Liver (tissue), 8 donors: ENCODE measurements at regions not wholly inside any gene's neighbourhood (a gene's known extent, or its start where the extent isn't known, plus 50 kb on each side); places are given as distances from the start of the nearest gene placed in this dataset.
"Not testable (repeated sequence)": the region's sequence is repeated elsewhere in the genome, so short reads cannot be mapped to it uniquely, and the experiment has no call there.

ENCODE experiments used
- DNase-seq: peaks from one replicate; pipeline ENCODE4 v3.0.0-alpha.2; 2017; ENCODE audit warnings: low spot score
- H3K27ac ChIP-seq, 2 donors: one replicate each; pipeline ENCODE4 v1.7.0; 2013; ENCODE audit warnings: inconsistent platforms in 2 of 2, low read length in 2 of 2, control low read depth in 1 of 2, low read depth in 1 of 2, mild to moderate bottlenecking in 1 of 2
- H3K27me3 ChIP-seq, 4 donors: one replicate each; pipeline versions ENCODE4 v1.6.1 to v1.7.0; 2013; ENCODE audit warnings: low read length in 3 of 4, inconsistent platforms in 1 of 4, mild to moderate bottlenecking in 1 of 4, moderate library complexity in 1 of 4; ENCODE audit not compliant: control insufficient read depth in 4 of 4, insufficient read depth in 4 of 4
- H3K36me3 ChIP-seq, 4 donors: one replicate each; pipeline versions ENCODE4 v1.6.1 to v1.7.0; 2013; ENCODE audit warnings: low read length in 3 of 4, mild to moderate bottlenecking in 3 of 4, low read depth in 1 of 4, moderate library complexity in 1 of 4; ENCODE audit not compliant: control insufficient read depth in 4 of 4, insufficient read depth in 3 of 4
- H3K4me1 ChIP-seq, 4 donors: one replicate each; pipeline versions ENCODE4 v1.6.1 to v1.7.0; 2013; ENCODE audit warnings: low read length in 3 of 4, mild to moderate bottlenecking in 3 of 4, moderate library complexity in 1 of 4; ENCODE audit not compliant: control insufficient read depth in 4 of 4, insufficient read depth in 4 of 4
- H3K4me3 ChIP-seq, 3 donors: one replicate each; pipeline versions ENCODE4 v1.6.1 to v1.7.0; 2013; ENCODE audit warnings: low read length in 3 of 3, control low read depth in 1 of 3, low read depth in 1 of 3, mild to moderate bottlenecking in 1 of 3
- H3K9ac ChIP-seq, 2 donors: one replicate each; pipeline ENCODE4 v1.7.0; 2013; ENCODE audit warnings: low read length in 2 of 2, mild to moderate bottlenecking in 2 of 2, moderate library complexity in 2 of 2, control low read depth in 1 of 2, low read depth in 1 of 2
- H3K9me3 ChIP-seq, 4 donors: one replicate each; pipeline versions ENCODE4 v1.6.1 to v1.7.0; 2013; ENCODE audit warnings: low read length in 3 of 4; ENCODE audit not compliant: control insufficient read depth in 4 of 4
- ATF3 ChIP-seq: IDR thresholded peaks from 2 replicates; pipeline ENCODE4 v1.6.1; 2016; ENCODE audit warnings: antibody characterized with exemption
- EGR1 ChIP-seq, 2 donors: IDR thresholded peaks; 2 replicates each; pipeline ENCODE4 v1.6.1; 2016 to 2018; ENCODE audit warnings: antibody characterized with exemption in 2 of 2, low read depth in 2 of 2
- GABPA ChIP-seq, 2 donors: IDR thresholded peaks in 1 of 2; conservative IDR thresholded peaks in 1 of 2; 2 replicates each; pipeline ENCODE4 v1.6.1; 2016; ENCODE audit warnings: antibody characterized with exemption in 2 of 2, mild to moderate bottlenecking in 1 of 2, moderate library complexity in 1 of 2
- HNF4A ChIP-seq, 2 donors: conservative IDR thresholded peaks; 2 replicates each; pipeline ENCODE4 v1.6.1; 2016; ENCODE audit warnings: antibody characterized with exemption in 2 of 2, mild to moderate bottlenecking in 2 of 2
- NR2F2 ChIP-seq: IDR thresholded peaks from 2 replicates; pipeline ENCODE4 v1.6.1; 2016; ENCODE audit warnings: antibody characterized with exemption
- RAD21 ChIP-seq, 2 donors: IDR thresholded peaks; 2 replicates each; pipeline ENCODE4 v1.6.1; 2016; ENCODE audit warnings: antibody characterized with exemption in 2 of 2, mild to moderate bottlenecking in 2 of 2
- SP1 ChIP-seq: IDR thresholded peaks from 2 replicates; pipeline ENCODE4 v1.6.1; 2018; ENCODE audit warnings: antibody characterized with exemption, mild to moderate bottlenecking
- TAF1 ChIP-seq: conservative IDR thresholded peaks from 2 replicates; pipeline ENCODE4 v1.6.1; 2016; ENCODE audit warnings: antibody characterized with exemption, mild to moderate bottlenecking
- YY1 ChIP-seq: IDR thresholded peaks from 2 replicates; pipeline ENCODE4 v1.6.1; 2016; ENCODE audit warnings: antibody characterized with exemption, mild to moderate bottlenecking
- WGBS: extraction: QIAGEN DNeasy Blood & Tissue Kit; methylation state at CpG from one replicate; pipeline ENCODE4 v1.1.7; 2013; 5-methylcytosine and 5-hydroxymethylcytosine counted together
- TF ChIP-seq, protein P1 (sequence below): fragments of 150-350 bp; IDR thresholded peaks from 2 replicates; pipeline ENCODE4 v1.5.1; 2017; ENCODE audit warnings: improper control_type of control experiment, low read depth, low read length; ENCODE audit not compliant: missing input control
- TF ChIP-seq, protein P2 (sequence below): IDR thresholded peaks from 2 replicates; pipeline ENCODE4 v1.6.1; 2016; ENCODE audit warnings: antibody characterized with exemption, mild to moderate bottlenecking
- donor health status: healthy.
- donor health status: healthy.
- donor health status: healthy.
- donor health status: healthy.
- donor health status: healthy.

DNA sequence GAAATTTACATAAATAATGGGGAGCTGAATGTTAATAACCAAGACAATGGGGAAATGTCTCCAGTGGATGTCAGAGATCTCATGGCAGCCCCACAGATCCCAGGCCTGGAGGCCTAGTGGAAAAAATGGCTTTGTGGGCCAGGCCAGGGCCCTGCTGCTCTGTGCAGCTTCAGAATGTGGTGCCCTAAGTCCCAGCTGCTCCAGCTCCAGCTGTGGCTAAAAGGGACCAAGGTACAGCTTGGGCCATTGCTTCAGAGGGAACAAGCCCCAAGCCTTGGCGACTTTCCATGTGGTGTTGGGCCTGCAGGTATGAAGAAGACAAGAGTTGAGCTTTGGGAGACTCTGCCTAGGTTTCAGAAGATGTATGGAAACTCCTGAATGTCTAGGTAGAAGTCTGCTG is 658.2 kb downstream of the NUP35 start:
- TF ChIP-seq RAD21 (IDR thresholded peaks at IDR 0.05), result no peak
- TF ChIP-seq NR2F2, result no peak
- TF ChIP-seq YY1, result no peak
- no peak for TF ChIP-seq GABPA (IDR thresholded peaks at IDR 0.05 in 1 of 2, conservative IDR thresholded peaks at IDR 0.05 in 1 of 2)
- no peak for TF ChIP-seq ATF3
- no peak for TF ChIP-seq SP1
- no peak for TF ChIP-seq TAF1
- TF ChIP-seq HNF4A (conservative IDR thresholded peaks at IDR 0.05), result no peak
- TF ChIP-seq, protein P1, sequence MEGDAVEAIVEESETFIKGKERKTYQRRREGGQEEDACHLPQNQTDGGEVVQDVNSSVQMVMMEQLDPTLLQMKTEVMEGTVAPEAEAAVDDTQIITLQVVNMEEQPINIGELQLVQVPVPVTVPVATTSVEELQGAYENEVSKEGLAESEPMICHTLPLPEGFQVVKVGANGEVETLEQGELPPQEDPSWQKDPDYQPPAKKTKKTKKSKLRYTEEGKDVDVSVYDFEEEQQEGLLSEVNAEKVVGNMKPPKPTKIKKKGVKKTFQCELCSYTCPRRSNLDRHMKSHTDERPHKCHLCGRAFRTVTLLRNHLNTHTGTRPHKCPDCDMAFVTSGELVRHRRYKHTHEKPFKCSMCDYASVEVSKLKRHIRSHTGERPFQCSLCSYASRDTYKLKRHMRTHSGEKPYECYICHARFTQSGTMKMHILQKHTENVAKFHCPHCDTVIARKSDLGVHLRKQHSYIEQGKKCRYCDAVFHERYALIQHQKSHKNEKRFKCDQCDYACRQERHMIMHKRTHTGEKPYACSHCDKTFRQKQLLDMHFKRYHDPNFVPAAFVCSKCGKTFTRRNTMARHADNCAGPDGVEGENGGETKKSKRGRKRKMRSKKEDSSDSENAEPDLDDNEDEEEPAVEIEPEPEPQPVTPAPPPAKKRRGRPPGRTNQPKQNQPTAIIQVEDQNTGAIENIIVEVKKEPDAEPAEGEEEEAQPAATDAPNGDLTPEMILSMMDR, result no peak
- TF ChIP-seq, protein P2, sequence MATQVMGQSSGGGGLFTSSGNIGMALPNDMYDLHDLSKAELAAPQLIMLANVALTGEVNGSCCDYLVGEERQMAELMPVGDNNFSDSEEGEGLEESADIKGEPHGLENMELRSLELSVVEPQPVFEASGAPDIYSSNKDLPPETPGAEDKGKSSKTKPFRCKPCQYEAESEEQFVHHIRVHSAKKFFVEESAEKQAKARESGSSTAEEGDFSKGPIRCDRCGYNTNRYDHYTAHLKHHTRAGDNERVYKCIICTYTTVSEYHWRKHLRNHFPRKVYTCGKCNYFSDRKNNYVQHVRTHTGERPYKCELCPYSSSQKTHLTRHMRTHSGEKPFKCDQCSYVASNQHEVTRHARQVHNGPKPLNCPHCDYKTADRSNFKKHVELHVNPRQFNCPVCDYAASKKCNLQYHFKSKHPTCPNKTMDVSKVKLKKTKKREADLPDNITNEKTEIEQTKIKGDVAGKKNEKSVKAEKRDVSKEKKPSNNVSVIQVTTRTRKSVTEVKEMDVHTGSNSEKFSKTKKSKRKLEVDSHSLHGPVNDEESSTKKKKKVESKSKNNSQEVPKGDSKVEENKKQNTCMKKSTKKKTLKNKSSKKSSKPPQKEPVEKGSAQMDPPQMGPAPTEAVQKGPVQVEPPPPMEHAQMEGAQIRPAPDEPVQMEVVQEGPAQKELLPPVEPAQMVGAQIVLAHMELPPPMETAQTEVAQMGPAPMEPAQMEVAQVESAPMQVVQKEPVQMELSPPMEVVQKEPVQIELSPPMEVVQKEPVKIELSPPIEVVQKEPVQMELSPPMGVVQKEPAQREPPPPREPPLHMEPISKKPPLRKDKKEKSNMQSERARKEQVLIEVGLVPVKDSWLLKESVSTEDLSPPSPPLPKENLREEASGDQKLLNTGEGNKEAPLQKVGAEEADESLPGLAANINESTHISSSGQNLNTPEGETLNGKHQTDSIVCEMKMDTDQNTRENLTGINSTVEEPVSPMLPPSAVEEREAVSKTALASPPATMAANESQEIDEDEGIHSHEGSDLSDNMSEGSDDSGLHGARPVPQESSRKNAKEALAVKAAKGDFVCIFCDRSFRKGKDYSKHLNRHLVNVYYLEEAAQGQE, result no peak
- TF ChIP-seq EGR1 (IDR thresholded peaks at IDR 0.05; ENCODE audit: low read depth in 2 of 2), result no peak

GRCh38 chr2:183788796-183789195 is 664.6 kb downstream of the NUP35 start:
- H3K27ac ChIP-seq, result not testable (repeated sequence)

More for the DNA sequence above, 658.2 kb downstream of the NUP35 start:
- no peak overlapping the region for H3K4me3 ChIP-seq
- WGBS, result 41% methylated on average over 1 of the region's 1 CpG
- no peaks in the 10 kb centered on the region for H3K9me3 ChIP-seq
- H3K36me3 ChIP-seq, result no peaks in the 10 kb centered on the region
- no peaks in the 10 kb centered on the region for H3K27me3 ChIP-seq
- no peaks in the 10 kb centered on the region for H3K4me1 ChIP-seq
- no peak overlapping the region for H3K27ac ChIP-seq
- DNase-seq, result no peak
- H3K9ac ChIP-seq, result no peak overlapping the region

GRCh38 chr2:183792165-183792924 is 668.1 kb downstream of the NUP35 start:
- not testable (repeated sequence) for H3K36me3 ChIP-seq, H3K27me3 ChIP-seq, H3K4me1 ChIP-seq, H3K4me3 ChIP-seq, DNase-seq, H3K27ac ChIP-seq, H3K9ac ChIP-seq, H3K9me3 ChIP-seq
- WGBS, result 95% methylated on average over 26 of the region's 26 CpGs

More at GRCh38 chr2:183788796-183789195, 664.6 kb downstream of the NUP35 start:
- H3K4me1 ChIP-seq, H3K9ac ChIP-seq, H3K4me3 ChIP-seq, H3K27me3 ChIP-seq, H3K9me3 ChIP-seq, H3K36me3 ChIP-seq, DNase-seq: not testable (repeated sequence)
- 66% methylated on average over 8 of the region's 8 CpGs for WGBS
